Adrenal gland (tissue), 9 donors: ENCODE measurements at regions not wholly inside any gene's neighbourhood (a gene's known extent, or its start where the extent isn't known, plus 50 kb on each side); places are given as distances from the start of the nearest gene placed in this dataset.

ENCODE experiments used
- DNase-seq, 7 donors: peaks; one replicate each; pipeline ENCODE4 v3.0.0-alpha.2; 2019 to 2020
- H3K27ac ChIP-seq, 5 donors: fragments of 200-600 bp; sonication (generic) in 4 of 5; 1 replicate in 3 of 5; 2 replicates in 2 of 5; pipeline versions ENCODE4 v1.5.1 to v1.8.0; 2016 to 2020; ENCODE audit warnings: mild to moderate bottlenecking in 1 of 5
- H3K27me3 ChIP-seq: fragments of 200-600 bp; 2 replicates; pipeline ENCODE4 v1.8.0; 2021
- H3K36me3 ChIP-seq, 2 donors: fragments of 200-600 bp; replicated peaks in 1 of 2; 1 replicate in 1 of 2; 2 replicates in 1 of 2; pipeline versions ENCODE4 v1.5.1 to v1.8.0; 2018 to 2022
- H3K4me1 ChIP-seq, 2 donors: fragments of 200-600 bp; replicated peaks in 1 of 2; 1 replicate in 1 of 2; 2 replicates in 1 of 2; pipeline versions ENCODE4 v1.5.1 to v1.8.0; 2018 to 2021
- H3K4me3 ChIP-seq, 4 donors: fragments of 200-600 bp; sonication (generic) in 3 of 4; one replicate each; pipeline ENCODE4 v1.5.1; 2016 to 2018
- H3K9me3 ChIP-seq, 3 donors: fragments of 200-600 bp; sonication (generic) in 1 of 3; replicated peaks in 1 of 3; 1 replicate in 2 of 3; 2 replicates in 1 of 3; pipeline versions ENCODE4 v1.5.1 to v1.8.0; 2016 to 2021
- CTCF ChIP-seq, 6 experiments: fragments of 450-650 bp in 4 of 6; fragments of 200-600 bp in 2 of 6; sonication (generic) in 1 of 6; IDR thresholded peaks; 1 replicate in 5 of 6; 2 replicates in 1 of 6; pipeline versions ENCODE4 v1.5.1 to v1.8.0; 2016 to 2021; ENCODE audit warnings: antibody characterized with exemption in 6 of 6, mild to moderate bottlenecking in 2 of 6, moderate library complexity in 1 of 6
- POLR2A ChIP-seq, 2 donors: fragments of 450-650 bp; IDR thresholded peaks; one replicate each; pipeline ENCODE4 v1.6.1; 2017; ENCODE audit warnings: antibody characterized with exemption in 2 of 2, mild to moderate bottlenecking in 2 of 2, moderate library complexity in 1 of 2
- WGBS, 4 donors: extraction: QIAGEN DNeasy Blood & Tissue Kit in 2 of 4; methylation state at CpG; one replicate each; pipeline versions ENCODE4 v1.1.5 to v1.1.7; 2013 to 2017; 5-methylcytosine and 5-hydroxymethylcytosine counted together
- intact Hi-C, 2 donors: fragments of 100-400 bp; cut with DNase I; formaldehyde crosslinking; loops; one replicate each; pipeline versions ENCODE4 v1.14.1 to v1.15.0; 2022 to 2023
- donor health status: healthy with polysubstance abuse.
- donor health status: Bipolar disorder and iron deficiency.
- donor health status: DM: yes; HTN: yes; CAD: no.
- donor health status: DM: no; HTN: no; CAD: no.
- donor health status: DM: no; HTN: no; CAD: no.

GRCh38 chr1:208445758-208446203, 201.6 kb upstream of the PLXNA2 start:
- Histone ChIP-seq H3K27ac (no peak overlapping the region), H3K4me3 (no peak overlapping the region), H3K9me3 (no peaks in the 10 kb centered on the region), H3K27me3 (no peaks in the 10 kb centered on the region), H3K4me1 (no peaks in the 10 kb centered on the region), H3K36me3 (no peaks in the 10 kb centered on the region)
- 71 to 82% (median 76%) methylated on average over 5 to 7 of the region's 7 CpGs for WGBS, 4 donors
- no peak for DNase-seq
- intact Hi-C loops = no loop called here
- TF ChIP-seq CTCF (IDR thresholded peaks at IDR 0.05) = no peak
- no peak for TF ChIP-seq POLR2A (IDR thresholded peaks at IDR 0.05)

DNA sequence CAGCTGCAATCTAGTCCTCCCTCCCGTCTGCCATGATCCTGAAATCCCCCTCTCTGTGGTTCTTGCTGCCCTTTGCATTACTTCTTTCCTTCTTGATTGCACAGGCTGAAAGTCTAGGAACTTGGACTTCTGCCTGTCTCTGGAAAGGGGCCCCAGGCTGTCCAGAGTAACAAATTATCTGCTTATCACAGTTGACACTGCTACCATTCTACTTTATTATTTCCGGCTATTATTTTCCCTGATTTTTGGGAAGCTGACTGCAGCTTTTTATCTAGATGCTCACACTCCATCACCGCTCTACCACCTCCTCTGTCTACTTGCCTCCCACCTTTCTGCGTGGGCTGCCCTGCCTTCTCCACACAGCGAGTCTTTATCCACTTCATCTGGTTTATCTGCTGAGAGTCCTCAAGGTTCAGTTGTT, 202.1 kb upstream of the PLXNA2 start:
- H3K27ac ChIP-seq = no peak overlapping the region
- H3K4me1 ChIP-seq = no peaks in the 10 kb centered on the region
- no peak overlapping the region for H3K4me3 ChIP-seq
- no peaks in the 10 kb centered on the region for H3K9me3 ChIP-seq
- intact Hi-C loops = no loop called here
- no peaks in the 10 kb centered on the region for H3K27me3 ChIP-seq
- DNase-seq = no peak
- WGBS, 4 donors = 49 to 57% (median 53%) methylated on average over 5 of the region's 5 CpGs
- no peaks in the 10 kb centered on the region for H3K36me3 ChIP-seq
- TF ChIP-seq CTCF (IDR thresholded peaks at IDR 0.05) (no peak), POLR2A (IDR thresholded peaks at IDR 0.05) (no peak)

- Histone ChIP-seq H3K36me3 (no peaks in the 10 kb centered on the region), H3K27me3 (no peaks in the 10 kb centered on the region), H3K4me1 (no peaks in the 10 kb centered on the region), H3K9me3 (no peaks in the 10 kb centered on the region), H3K27ac (no peak overlapping the region), H3K4me3 (no peak overlapping the region)
- 80 to 93% (median 87%) methylated on average over 4 of the region's 4 CpGs for WGBS, 4 donors
- intact Hi-C loops = no loop called here
- no peak for DNase-seq
- no peak for TF ChIP-seq POLR2A (IDR thresholded peaks at IDR 0.05)
- TF ChIP-seq CTCF (IDR thresholded peaks at IDR 0.05) = no peak
These were observed 204.2 kb upstream of the PLXNA2 start for GRCh38 chr1:208448425-208448824.

- intact Hi-C loops = no loop called here
- Histone ChIP-seq H3K27ac (no peak overlapping the region), H3K27me3 (no peaks in the 10 kb centered on the region), H3K4me1 (no peaks in the 10 kb centered on the region), H3K4me3 (no peak overlapping the region), H3K9me3 (no peaks in the 10 kb centered on the region), H3K36me3 (no peaks in the 10 kb centered on the region)
- WGBS, 4 donors = 87 to 91% (median 89%) methylated on average over 4 to 7 of the region's 7 CpGs
- DNase-seq = no peak
- TF ChIP-seq POLR2A (IDR thresholded peaks at IDR 0.05) (no peak), CTCF (IDR thresholded peaks at IDR 0.05) (no peak)
These were observed 205.8 kb upstream of the PLXNA2 start for GRCh38 chr1:208449951-208450350.
